ENCODE measurements at regions not wholly inside any gene's neighbourhood (a gene's known extent, or its start where the extent isn't known, plus 50 kb on each side); places are given as distances from the start of the nearest gene placed in this dataset.

DNA sequence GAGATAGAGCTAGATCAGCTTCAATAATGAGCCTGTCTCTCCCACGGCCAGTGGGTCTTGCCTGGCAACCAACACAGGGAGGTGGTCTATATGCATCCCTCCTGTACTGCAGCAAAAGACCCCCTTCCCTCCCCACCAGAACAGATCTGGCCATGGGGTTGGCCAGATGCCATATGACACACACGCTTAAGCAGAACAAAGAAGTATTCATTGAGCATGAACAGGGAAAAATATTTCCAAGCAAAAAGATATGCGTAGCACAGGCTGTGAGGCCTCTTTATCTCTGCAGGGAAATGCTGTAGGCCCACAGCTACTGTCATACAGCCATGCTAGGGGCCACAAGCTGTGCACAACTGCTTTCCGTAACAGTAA is 73.4 kb upstream of the NRSN1 start:
- Histone ChIP-seq H3K9me3 (ENCODE audit: low read length) (no peaks in the 10 kb centered on the region), H3K79me2 (ENCODE audit: insufficient read depth, low read length) (no peaks in the 10 kb centered on the region), H2AFZ (ENCODE audit: low read length) (no peak overlapping the region), H3K4me1 (ENCODE audit: insufficient read depth, low read length) (no peaks in the 10 kb centered on the region; the same call in 1 of the 2 replicates), H3K9ac (ENCODE audit: insufficient read depth, low read depth, low read length) (no peak overlapping the region), H3K4me3 (replicated peaks in 1 of 3; ENCODE audit: insufficient read depth in 1 of 3, low read depth in 2 of 3, low read length in 3 of 3) (no peak overlapping the region), H3K36me3 (replicated peaks in 1 of 2; ENCODE audit: control insufficient read depth in 1 of 2, insufficient read depth in 2 of 2, low read length in 2 of 2) (no peaks in the 10 kb centered on the region), H3K4me2 (ENCODE audit: low read depth, low read length) (no peak overlapping the region), H3K27ac (ENCODE audit: extremely low read length, insufficient read depth, low read length) (no peak overlapping the region), H4K20me1 (ENCODE audit: insufficient read depth, low read length) (no peaks in the 10 kb centered on the region), H3K27me3 (ENCODE audit: control insufficient read depth in 1 of 2, insufficient read depth in 2 of 2, low read length in 2 of 2) (no peaks in the 10 kb centered on the region)
- ATAC-seq (no peak; the same call in 2 of the 3 replicates), DNase-seq (ENCODE audit: low spot score) (peak; percentile 9), FAIRE-seq (no peak)
- in situ Hi-C loops (cut with HindIII; ENCODE audit: extremely low pct_ligation_motif_present, low pct_unique_long_range_greater_than_20kb) (no loop called here), intact Hi-C loops (cut with micrococcal nuclease; ENCODE audit: unreplicated experiment) (no loop called here)
- WGBS (ENCODE audit: low lambda C conversion rate), result 32% methylated on average over 4 of the region's 4 CpGs
- POLR2A ChIA-PET, result no interaction called here
- BruUV-seq (replicated peaks), result no TSS peak
- CTCF ChIA-PET (ENCODE audit: low intra/inter-chr PET ratio, low total read pairs), result no interaction called here
- no peak for TF ChIP-seq ZBTB39 (CRISPR knock-in tag; IDR thresholded peaks at IDR 0.05)
- no peak for TF ChIP-seq KLF9 (CRISPR knock-in tag; IDR thresholded peaks at IDR 0.05; ENCODE audit: low read depth)
- TF ChIP-seq MTF1 (CRISPR knock-in tag; IDR thresholded peaks at IDR 0.05), result no peak
- TF ChIP-seq, protein P1, sequence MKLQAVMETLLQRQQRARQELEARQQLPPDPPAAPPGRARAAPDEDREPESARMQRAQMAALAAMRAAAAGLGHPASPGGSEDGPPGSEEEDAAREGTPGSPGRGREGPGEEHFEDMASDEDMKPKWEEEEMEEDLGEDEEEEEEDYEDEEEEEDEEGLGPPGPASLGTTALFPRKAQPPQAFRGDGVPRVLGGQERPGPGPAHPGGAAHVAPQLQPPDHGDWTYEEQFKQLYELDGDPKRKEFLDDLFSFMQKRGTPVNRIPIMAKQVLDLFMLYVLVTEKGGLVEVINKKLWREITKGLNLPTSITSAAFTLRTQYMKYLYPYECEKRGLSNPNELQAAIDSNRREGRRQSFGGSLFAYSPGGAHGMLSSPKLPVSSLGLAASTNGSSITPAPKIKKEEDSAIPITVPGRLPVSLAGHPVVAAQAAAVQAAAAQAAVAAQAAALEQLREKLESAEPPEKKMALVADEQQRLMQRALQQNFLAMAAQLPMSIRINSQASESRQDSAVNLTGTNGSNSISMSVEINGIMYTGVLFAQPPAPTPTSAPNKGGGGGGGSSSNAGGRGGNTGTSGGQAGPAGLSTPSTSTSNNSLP (IDR thresholded peaks at IDR 0.05; ENCODE audit: low read depth, low read length), result no peak

- Histone ChIP-seq H3K9me3 (ENCODE audit: low read length) (no peaks in the 10 kb centered on the region), H3K9ac (ENCODE audit: insufficient read depth, low read depth, low read length) (no peak overlapping the region), H3K79me2 (ENCODE audit: insufficient read depth, low read length) (no peaks in the 10 kb centered on the region), H3K4me3 (replicated peaks in 1 of 3; ENCODE audit: insufficient read depth in 1 of 3, low read depth in 2 of 3, low read length in 3 of 3) (no peak overlapping the region), H3K4me1 (ENCODE audit: insufficient read depth, low read length) (no peaks in the 10 kb centered on the region; the same call in 1 of the 2 replicates), H3K4me2 (ENCODE audit: low read depth, low read length) (no peak overlapping the region), H3K27me3 (ENCODE audit: control insufficient read depth in 1 of 2, insufficient read depth in 2 of 2, low read length in 2 of 2) (no peaks in the 10 kb centered on the region), H2AFZ (ENCODE audit: low read length) (no peak overlapping the region), H3K27ac (ENCODE audit: extremely low read length, insufficient read depth, low read length) (no peak overlapping the region), H3K36me3 (replicated peaks in 1 of 2; ENCODE audit: control insufficient read depth in 1 of 2, insufficient read depth in 2 of 2, low read length in 2 of 2) (no peaks in the 10 kb centered on the region), H4K20me1 (ENCODE audit: insufficient read depth, low read length) (no peaks in the 10 kb centered on the region)
- 2% methylated on average over 1 of the region's 1 CpG for WGBS (ENCODE audit: low lambda C conversion rate)
- in situ Hi-C loops (cut with HindIII; ENCODE audit: extremely low pct_ligation_motif_present, low pct_unique_long_range_greater_than_20kb) (no loop called here), intact Hi-C loops (cut with micrococcal nuclease; ENCODE audit: unreplicated experiment) (no loop called here)
- DNase-seq (ENCODE audit: low spot score), result no peak
- no peak for FAIRE-seq
- ATAC-seq, result no peak
- TF ChIP-seq GABPA (IDR thresholded peaks at IDR 0.05; ENCODE audit: low read depth, low read length) (no peak), GABPA (CRISPR knock-in tag; IDR thresholded peaks at IDR 0.05; ENCODE audit: low read depth) (no peak), NFE2L1 (CRISPR knock-in tag; IDR thresholded peaks at IDR 0.05; ENCODE audit: borderline replicate concordance) (no peak), MED13 (CRISPR knock-in tag; IDR thresholded peaks at IDR 0.05) (no peak), NAIF1 (CRISPR knock-in tag; IDR thresholded peaks at IDR 0.05; ENCODE audit: borderline replicate concordance) (no peak), NFIC (IDR thresholded peaks at IDR 0.05; ENCODE audit: low read length) (no peak), ZNF576 (CRISPR knock-in tag; IDR thresholded peaks at IDR 0.05) (no peak), ETV6 (CRISPR knock-in tag; conservative IDR thresholded peaks at IDR 0.05) (no peak)
- TF ChIP-seq, protein P2, sequence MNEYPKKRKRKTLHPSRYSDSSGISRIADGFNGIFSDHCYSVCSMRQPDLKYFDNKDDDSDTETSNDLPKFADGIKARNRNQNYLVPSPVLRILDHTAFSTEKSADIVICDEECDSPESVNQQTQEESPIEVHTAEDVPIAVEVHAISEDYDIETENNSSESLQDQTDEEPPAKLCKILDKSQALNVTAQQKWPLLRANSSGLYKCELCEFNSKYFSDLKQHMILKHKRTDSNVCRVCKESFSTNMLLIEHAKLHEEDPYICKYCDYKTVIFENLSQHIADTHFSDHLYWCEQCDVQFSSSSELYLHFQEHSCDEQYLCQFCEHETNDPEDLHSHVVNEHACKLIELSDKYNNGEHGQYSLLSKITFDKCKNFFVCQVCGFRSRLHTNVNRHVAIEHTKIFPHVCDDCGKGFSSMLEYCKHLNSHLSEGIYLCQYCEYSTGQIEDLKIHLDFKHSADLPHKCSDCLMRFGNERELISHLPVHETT (CRISPR knock-in tag; conservative IDR thresholded peaks at IDR 0.05), result no peak
- ChIA-PET CTCF (ENCODE audit: low intra/inter-chr PET ratio, low total read pairs) (no interaction called here), POLR2A (no interaction called here)
- BruUV-seq (replicated peaks), result no TSS peak
Measured at GRCh38 chr6:24053057-24053456, 73.0 kb upstream of the NRSN1 start.

Data from HepG2 (cell line).